Astrocyte (in vitro differentiated cells and primary cell): ENCODE measurements at regions not wholly inside any gene's neighbourhood (a gene's known extent, or its start where the extent isn't known, plus 50 kb on each side); places are given as distances from the start of the nearest gene placed in this dataset.

ENCODE experiments used
- DNase-seq: peaks from one replicate; pipeline ENCODE4 v3.0.0-alpha.2; 2010; ENCODE audit warnings: low read depth
- FAIRE-seq: peaks from 2 replicates; lab custom pipeline; 2011; peaks lifted over from hg19 to GRCh38; lab: Jason Lieb, UNC
- H2AFZ ChIP-seq: 2 replicates; pipeline ENCODE4 v1.6.0; 2012; ENCODE audit warnings: low read depth, low read length, inconsistent platforms
- H3K27ac ChIP-seq: 2 replicates; pipeline ENCODE4 v1.5.1; 2011; ENCODE audit warnings: low read depth, low read length, inconsistent platforms
- H3K27me3 ChIP-seq: 2 replicates; pipeline ENCODE4 v1.6.0; 2011; ENCODE audit warnings: low read length, inconsistent platforms; ENCODE audit not compliant: insufficient read depth
- H3K36me3 ChIP-seq: 2 replicates; pipeline ENCODE4 v1.5.1; 2011; ENCODE audit warnings: low read length, inconsistent platforms; ENCODE audit not compliant: insufficient read depth
- H3K4me1 ChIP-seq: 2 replicates; pipeline ENCODE4 v1.5.1; 2011; ENCODE audit warnings: low read length, inconsistent platforms; ENCODE audit not compliant: insufficient read depth
- H3K4me2 ChIP-seq: 2 replicates; pipeline ENCODE4 v1.6.0; 2012; ENCODE audit warnings: low read length, inconsistent platforms
- H3K4me3 ChIP-seq: 2 replicates; pipeline ENCODE4 v1.5.1; 2011; ENCODE audit warnings: low read depth, mild to moderate bottlenecking, low read length, inconsistent platforms; ENCODE audit not compliant: insufficient read depth
- H3K79me2 ChIP-seq: 2 replicates; pipeline ENCODE4 v1.6.0; 2012; ENCODE audit warnings: mild to moderate bottlenecking, low read length, inconsistent platforms; ENCODE audit not compliant: insufficient read depth
- H3K9ac ChIP-seq: 2 replicates; pipeline ENCODE4 v1.6.0; 2012; ENCODE audit warnings: mild to moderate bottlenecking, low read length, inconsistent platforms
- H3K9me3 ChIP-seq: 2 replicates; pipeline ENCODE4 v1.5.1; 2012; ENCODE audit warnings: low read depth, mild to moderate bottlenecking, low read length, inconsistent platforms; ENCODE audit not compliant: insufficient read depth
- H4K20me1 ChIP-seq: 2 replicates; pipeline ENCODE4 v1.6.0; 2012; ENCODE audit warnings: low read length, inconsistent platforms; ENCODE audit not compliant: insufficient read depth
- H3K27ac Mint-ChIP-seq: one replicate; pipeline ENCODE4 v1.8.0; 2021; ENCODE audit warnings: mild to moderate bottlenecking, mixed read lengths; ENCODE audit not compliant: unreplicated experiment
- H3K27me3 Mint-ChIP-seq: one replicate; pipeline ENCODE4 v1.8.0; 2021; ENCODE audit warnings: low read depth, mixed read lengths; ENCODE audit not compliant: unreplicated experiment
- H3K36me3 Mint-ChIP-seq: one replicate; pipeline ENCODE4 v1.8.0; 2021; ENCODE audit warnings: low read depth, mixed read lengths; ENCODE audit not compliant: unreplicated experiment
- H3K4me1 Mint-ChIP-seq: one replicate; pipeline ENCODE4 v1.8.0; 2021; ENCODE audit warnings: low read depth, mixed read lengths; ENCODE audit not compliant: unreplicated experiment
- H3K4me3 Mint-ChIP-seq: one replicate; pipeline ENCODE4 v1.8.0; 2021; ENCODE audit warnings: mild to moderate bottlenecking, moderate library complexity, mixed read lengths; ENCODE audit not compliant: unreplicated experiment
- H3K9me3 Mint-ChIP-seq: one replicate; pipeline ENCODE4 v1.8.0; 2021; ENCODE audit warnings: mild to moderate bottlenecking, mixed read lengths; ENCODE audit not compliant: unreplicated experiment
- EZH2 ChIP-seq: IDR thresholded peaks from 2 replicates; pipeline ENCODE4 v1.6.1; 2012; ENCODE audit warnings: mild to moderate bottlenecking, low read length, inconsistent platforms; ENCODE audit not compliant: insufficient read depth
- TF ChIP-seq, protein P1 (sequence below): IDR thresholded peaks from 2 replicates; pipeline ENCODE4 v1.5.1; 2011; ENCODE audit warnings: low read depth, mild to moderate bottlenecking, inconsistent platforms, low read length, moderate library complexity; ENCODE audit not compliant: insufficient read depth

DNA sequence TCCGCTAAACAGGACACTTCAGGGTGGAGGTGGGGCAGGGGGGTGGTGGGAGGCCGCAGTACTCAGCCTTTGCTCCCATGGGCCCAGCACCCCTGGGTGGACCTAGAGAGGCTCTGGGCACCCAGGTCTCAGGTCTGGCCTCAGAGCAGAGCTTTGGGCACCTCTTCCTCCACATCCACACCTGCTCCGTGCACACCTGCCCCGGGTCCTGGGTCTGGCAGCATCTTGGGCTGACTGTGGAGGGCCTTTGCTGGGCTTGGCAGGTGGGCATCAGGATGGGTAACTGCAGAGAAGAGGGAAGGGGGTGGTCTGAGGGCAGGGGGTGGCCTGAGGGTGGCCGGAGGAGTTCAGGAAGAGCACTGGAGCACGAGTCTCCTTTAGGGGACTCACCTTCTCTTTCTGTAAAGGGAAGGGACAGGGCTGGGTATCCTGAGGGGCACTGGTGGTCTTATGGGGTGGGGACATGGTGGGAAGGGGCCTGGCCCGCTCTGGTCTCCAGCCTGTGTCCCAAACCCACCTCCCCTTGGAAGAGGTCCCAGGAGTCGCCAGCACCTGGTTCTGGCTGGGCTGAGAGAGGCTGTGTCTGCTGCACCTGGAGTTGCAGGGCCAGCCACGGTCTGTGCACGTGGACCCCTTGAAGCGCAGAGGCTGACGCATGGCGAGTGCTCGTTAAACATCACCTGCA lies 106.7 kb upstream of the IER5L start:
- Histone ChIP-seq H4K20me1 (no peaks in the 10 kb centered on the region), H3K27ac (no peak overlapping the region), H2AFZ (no peak overlapping the region), H3K9me3 (no peaks in the 10 kb centered on the region), H3K9ac (no peak overlapping the region), H3K79me2 (no peaks in the 10 kb centered on the region), H3K4me3 (no peak overlapping the region), H3K36me3 (no peaks in the 10 kb centered on the region), H3K4me2 (no peak overlapping the region), H3K27me3 (no peaks in the 10 kb centered on the region), H3K4me1 (no peaks in the 10 kb centered on the region)
- no peaks in the 10 kb centered on the region for H3K9me3 Mint-ChIP-seq
- H3K4me1 Mint-ChIP-seq = peaks cover 4% of the 10 kb centered on the region
- H3K27ac Mint-ChIP-seq = no peak overlapping the region
- H3K27me3 Mint-ChIP-seq = peaks cover 22% of the 10 kb centered on the region
- no peak for TF ChIP-seq EZH2
- TF ChIP-seq, protein P1, sequence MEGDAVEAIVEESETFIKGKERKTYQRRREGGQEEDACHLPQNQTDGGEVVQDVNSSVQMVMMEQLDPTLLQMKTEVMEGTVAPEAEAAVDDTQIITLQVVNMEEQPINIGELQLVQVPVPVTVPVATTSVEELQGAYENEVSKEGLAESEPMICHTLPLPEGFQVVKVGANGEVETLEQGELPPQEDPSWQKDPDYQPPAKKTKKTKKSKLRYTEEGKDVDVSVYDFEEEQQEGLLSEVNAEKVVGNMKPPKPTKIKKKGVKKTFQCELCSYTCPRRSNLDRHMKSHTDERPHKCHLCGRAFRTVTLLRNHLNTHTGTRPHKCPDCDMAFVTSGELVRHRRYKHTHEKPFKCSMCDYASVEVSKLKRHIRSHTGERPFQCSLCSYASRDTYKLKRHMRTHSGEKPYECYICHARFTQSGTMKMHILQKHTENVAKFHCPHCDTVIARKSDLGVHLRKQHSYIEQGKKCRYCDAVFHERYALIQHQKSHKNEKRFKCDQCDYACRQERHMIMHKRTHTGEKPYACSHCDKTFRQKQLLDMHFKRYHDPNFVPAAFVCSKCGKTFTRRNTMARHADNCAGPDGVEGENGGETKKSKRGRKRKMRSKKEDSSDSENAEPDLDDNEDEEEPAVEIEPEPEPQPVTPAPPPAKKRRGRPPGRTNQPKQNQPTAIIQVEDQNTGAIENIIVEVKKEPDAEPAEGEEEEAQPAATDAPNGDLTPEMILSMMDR = no peak
- peaks cover 3% of the 10 kb centered on the region for H3K36me3 Mint-ChIP-seq
- no peak for FAIRE-seq
- DNase-seq = no peak
- H3K4me3 Mint-ChIP-seq = no peak overlapping the region

DNA sequence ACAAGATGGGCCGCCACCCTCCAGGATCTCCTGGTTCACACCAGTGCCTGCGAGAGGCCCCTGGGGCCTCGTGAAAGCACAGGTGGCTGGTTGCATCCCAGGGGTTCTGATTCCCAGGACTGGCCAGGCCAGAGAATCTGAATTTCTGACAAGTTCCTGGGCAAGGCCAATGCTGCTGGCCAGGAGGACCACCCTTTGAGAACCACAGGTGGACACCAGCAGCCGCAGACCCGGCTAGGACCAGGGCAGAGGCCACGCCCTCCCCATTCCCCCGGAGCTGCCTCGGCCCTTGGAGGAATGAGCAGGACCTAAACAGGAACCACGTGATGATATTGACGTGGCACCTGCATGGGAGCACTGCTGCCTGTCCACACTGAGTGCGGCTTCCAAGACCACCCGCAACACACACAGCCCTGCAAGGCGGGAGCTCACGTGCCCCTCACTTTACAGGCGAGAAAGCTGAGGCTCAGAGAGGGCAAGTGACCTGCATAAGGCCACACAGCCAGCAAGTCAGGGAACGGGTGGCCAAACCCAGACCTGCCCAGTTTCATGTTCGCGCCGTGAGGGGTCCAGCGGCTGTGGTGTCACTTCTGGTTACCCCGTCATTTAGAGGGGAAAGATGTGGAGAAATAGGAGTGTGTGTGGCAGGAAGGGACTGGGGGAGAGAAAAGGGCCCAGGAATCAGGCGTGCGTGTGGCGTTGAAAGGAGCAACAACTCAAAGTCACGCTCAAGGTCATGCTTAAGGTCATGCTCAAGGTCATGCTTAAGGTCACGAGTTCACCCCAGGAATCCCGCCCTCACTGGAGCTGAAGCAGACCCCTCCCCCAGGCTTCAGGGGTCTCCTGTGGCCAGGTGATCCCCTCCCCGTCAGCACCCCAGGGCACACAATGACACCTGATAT lies 105.9 kb upstream of the IER5L start:
- H4K20me1 ChIP-seq = no peaks in the 10 kb centered on the region
- H3K4me3 ChIP-seq = no peak overlapping the region
- no peak for FAIRE-seq
- no peaks in the 10 kb centered on the region for H3K27me3 ChIP-seq
- no peaks in the 10 kb centered on the region for H3K36me3 ChIP-seq
- no peaks in the 10 kb centered on the region for H3K4me1 ChIP-seq
- Mint-ChIP-seq H3K4me3 (no peak overlapping the region), H3K36me3 (peaks cover 3% of the 10 kb centered on the region), H3K9me3 (no peaks in the 10 kb centered on the region), H3K4me1 (peaks cover 4% of the 10 kb centered on the region), H3K27me3 (peaks cover 18% of the 10 kb centered on the region), H3K27ac (no peak overlapping the region)
- H3K79me2 ChIP-seq = no peaks in the 10 kb centered on the region
- no peak overlapping the region for H3K4me2 ChIP-seq
- no peak overlapping the region for H3K9ac ChIP-seq
- H2AFZ ChIP-seq = no peak overlapping the region
- no peak overlapping the region for H3K27ac ChIP-seq
- no peaks in the 10 kb centered on the region for H3K9me3 ChIP-seq
- TF ChIP-seq, protein P1 = no peak
- no peak for TF ChIP-seq EZH2
- no peak for DNase-seq
